ENCODE measurements at regions not wholly inside any gene's neighbourhood (a gene's known extent, or its start where the extent isn't known, plus 50 kb on each side); places are given as distances from the start of the nearest gene placed in this dataset.
"Not testable (repeated sequence)": the region's sequence is repeated elsewhere in the genome, so short reads cannot be mapped to it uniquely, and the experiment has no call there.

- H3K9me3 ChIP-seq (ENCODE audit: control insufficient read depth in 5 of 5, low read length in 5 of 5); H3K9ac ChIP-seq (ENCODE audit: low read length in 5 of 5); H3K36me3 ChIP-seq (ENCODE audit: control insufficient read depth in 5 of 5, insufficient read depth in 5 of 5, low read length in 5 of 5); H3K27ac ChIP-seq (ENCODE audit: low read depth, low read length); H3K27me3 ChIP-seq (ENCODE audit: control insufficient read depth in 5 of 5, insufficient read depth in 4 of 5, low read length in 5 of 5); H3K4me3 ChIP-seq (ENCODE audit: low read depth in 1 of 5, low read length in 5 of 5); H3K4me1 ChIP-seq (ENCODE audit: control insufficient read depth in 5 of 5, insufficient read depth in 5 of 5, low read length in 5 of 5): not testable (repeated sequence)
These were observed 89.5 kb upstream of the PLGLB2 start for GRCh38 chr2:87658357-87658756.

GRCh38 chr2:87658976-87659375 is 88.9 kb upstream of the PLGLB2 start:
- not testable (repeated sequence) for H3K36me3 ChIP-seq (ENCODE audit: control insufficient read depth in 5 of 5, insufficient read depth in 5 of 5, low read length in 5 of 5); H3K4me3 ChIP-seq (ENCODE audit: low read depth in 1 of 5, low read length in 5 of 5); H3K9me3 ChIP-seq (ENCODE audit: control insufficient read depth in 5 of 5, low read length in 5 of 5); H3K27ac ChIP-seq (ENCODE audit: low read depth, low read length); H3K4me1 ChIP-seq (ENCODE audit: control insufficient read depth in 5 of 5, insufficient read depth in 5 of 5, low read length in 5 of 5); H3K9ac ChIP-seq (ENCODE audit: low read length in 5 of 5); H3K27me3 ChIP-seq (ENCODE audit: control insufficient read depth in 5 of 5, insufficient read depth in 4 of 5, low read length in 5 of 5)

DNA sequence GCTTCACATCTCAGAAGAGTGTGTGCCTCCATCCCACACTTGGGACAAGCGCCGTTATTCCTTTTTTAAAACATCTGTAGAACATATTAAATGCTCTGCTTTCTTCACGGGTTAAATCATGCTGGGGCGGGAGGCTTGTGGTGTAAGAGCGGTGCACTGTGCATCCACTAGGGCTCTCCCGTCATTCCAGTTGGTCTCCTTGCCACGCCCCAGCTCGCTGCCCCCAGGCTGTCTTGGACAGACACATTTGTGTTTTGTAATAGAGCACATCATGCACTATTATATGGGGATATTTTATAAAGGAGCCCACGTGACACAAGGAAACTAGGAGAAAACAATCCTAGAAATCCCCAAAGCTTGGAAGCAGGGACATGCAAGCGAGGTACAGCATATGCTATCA is 87.7 kb upstream of the PLGLB2 start:
- H3K4me1 ChIP-seq (ENCODE audit: control insufficient read depth in 5 of 5, insufficient read depth in 5 of 5, low read length in 5 of 5); H3K36me3 ChIP-seq (ENCODE audit: control insufficient read depth in 5 of 5, insufficient read depth in 5 of 5, low read length in 5 of 5); H3K27me3 ChIP-seq (ENCODE audit: control insufficient read depth in 5 of 5, insufficient read depth in 4 of 5, low read length in 5 of 5); H3K9me3 ChIP-seq (ENCODE audit: control insufficient read depth in 5 of 5, low read length in 5 of 5); H3K9ac ChIP-seq (ENCODE audit: low read length in 5 of 5); H3K27ac ChIP-seq (ENCODE audit: low read depth, low read length); H3K4me3 ChIP-seq (ENCODE audit: low read depth in 1 of 5, low read length in 5 of 5): not testable (repeated sequence)

DNA sequence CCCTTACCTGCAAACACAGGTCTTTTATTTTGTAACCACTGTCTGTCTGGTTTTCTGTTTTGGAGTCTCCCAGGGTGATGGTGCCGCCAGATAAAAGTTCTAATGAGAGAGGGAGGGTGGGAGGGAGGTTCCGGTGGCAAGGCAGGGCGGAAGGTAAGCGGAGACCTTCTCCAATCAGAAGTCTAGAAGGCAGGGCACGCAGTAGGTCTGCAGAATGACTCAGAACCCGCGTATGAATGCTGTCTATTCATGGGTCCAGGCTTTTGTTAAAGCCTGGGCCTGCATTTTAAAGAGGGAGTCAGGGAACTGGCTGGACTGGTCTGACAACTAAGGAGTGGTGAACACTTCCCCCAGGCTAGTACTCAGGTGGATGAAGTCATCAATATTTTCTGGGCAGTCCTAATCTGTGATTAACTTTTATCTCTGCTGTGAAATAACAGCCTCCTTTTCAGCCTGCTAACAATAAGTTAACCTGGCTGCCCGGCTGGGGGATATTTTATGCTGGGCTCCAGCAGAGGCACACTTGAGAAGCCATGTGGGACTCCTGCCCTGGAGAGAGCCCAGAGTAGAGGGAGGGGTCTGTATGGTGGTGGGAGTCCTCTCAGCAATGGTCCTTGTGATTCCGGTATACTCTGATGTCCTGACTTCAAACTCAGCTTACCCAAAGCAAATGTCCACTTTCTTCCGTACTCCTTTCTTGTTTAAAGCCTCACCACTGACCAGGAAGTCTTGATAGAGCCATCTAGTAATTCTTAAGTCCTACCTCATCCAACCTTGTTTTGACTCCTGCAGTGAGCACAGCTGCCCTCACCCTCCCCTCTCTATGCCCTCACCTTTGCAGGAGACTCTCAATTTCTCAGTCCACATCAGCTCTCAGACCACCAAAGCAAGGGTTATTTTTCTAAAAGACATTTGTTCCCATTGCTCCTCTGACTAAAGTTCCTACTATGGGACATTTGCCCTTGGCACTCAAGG is 85.3 kb upstream of the PLGLB2 start:
- not testable (repeated sequence) for H3K27ac ChIP-seq (ENCODE audit: low read depth, low read length)

GRCh38 chr2:87663347-87663746 is 84.5 kb upstream of the PLGLB2 start:
- H3K9ac ChIP-seq (ENCODE audit: low read length in 5 of 5); H3K27ac ChIP-seq (ENCODE audit: low read depth, low read length); H3K4me1 ChIP-seq (ENCODE audit: control insufficient read depth in 5 of 5, insufficient read depth in 5 of 5, low read length in 5 of 5); H3K4me3 ChIP-seq (ENCODE audit: low read depth in 1 of 5, low read length in 5 of 5); H3K36me3 ChIP-seq (ENCODE audit: control insufficient read depth in 5 of 5, insufficient read depth in 5 of 5, low read length in 5 of 5); H3K9me3 ChIP-seq (ENCODE audit: control insufficient read depth in 5 of 5, low read length in 5 of 5); H3K27me3 ChIP-seq (ENCODE audit: control insufficient read depth in 5 of 5, insufficient read depth in 4 of 5, low read length in 5 of 5): not testable (repeated sequence)

More for the DNA sequence above, 85.3 kb upstream of the PLGLB2 start:
- not testable (repeated sequence) for H3K27me3 ChIP-seq (ENCODE audit: control insufficient read depth in 5 of 5, insufficient read depth in 4 of 5, low read length in 5 of 5); H3K36me3 ChIP-seq (ENCODE audit: control insufficient read depth in 5 of 5, insufficient read depth in 5 of 5, low read length in 5 of 5); H3K9ac ChIP-seq (ENCODE audit: low read length in 5 of 5); H3K4me1 ChIP-seq (ENCODE audit: control insufficient read depth in 5 of 5, insufficient read depth in 5 of 5, low read length in 5 of 5); H3K9me3 ChIP-seq (ENCODE audit: control insufficient read depth in 5 of 5, low read length in 5 of 5); H3K4me3 ChIP-seq (ENCODE audit: low read depth in 1 of 5, low read length in 5 of 5)

DNA sequence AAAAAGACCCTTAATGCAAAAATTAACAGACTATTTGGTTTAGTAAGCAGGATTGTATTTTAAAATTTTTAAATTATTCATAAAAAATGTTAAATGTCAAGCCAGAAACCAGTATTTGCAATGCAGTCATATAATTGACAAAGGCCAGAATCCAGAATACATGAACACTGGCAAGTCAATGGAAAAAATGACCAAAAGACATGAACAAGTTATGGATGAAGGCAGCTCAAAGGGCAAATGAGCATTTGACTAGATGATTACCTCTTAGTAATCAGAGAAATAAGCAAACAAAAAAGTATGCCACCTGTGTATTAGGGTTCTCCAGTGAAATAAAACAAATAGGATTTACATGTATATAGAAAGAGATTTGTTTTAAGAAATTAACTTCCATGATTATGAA is 80.9 kb upstream of the PLGLB2 start:
- H3K27me3 ChIP-seq (ENCODE audit: control insufficient read depth in 5 of 5, insufficient read depth in 4 of 5, low read length in 5 of 5); H3K36me3 ChIP-seq (ENCODE audit: control insufficient read depth in 5 of 5, insufficient read depth in 5 of 5, low read length in 5 of 5); H3K27ac ChIP-seq (ENCODE audit: low read depth, low read length): not testable (repeated sequence)

GRCh38 chr2:87668361-87668760 is 79.5 kb upstream of the PLGLB2 start:
- not testable (repeated sequence) for H3K27me3 ChIP-seq (ENCODE audit: control insufficient read depth in 5 of 5, insufficient read depth in 4 of 5, low read length in 5 of 5); H3K9me3 ChIP-seq (ENCODE audit: control insufficient read depth in 5 of 5, low read length in 5 of 5); H3K4me1 ChIP-seq (ENCODE audit: control insufficient read depth in 5 of 5, insufficient read depth in 5 of 5, low read length in 5 of 5); H3K4me3 ChIP-seq (ENCODE audit: low read depth in 1 of 5, low read length in 5 of 5); H3K36me3 ChIP-seq (ENCODE audit: control insufficient read depth in 5 of 5, insufficient read depth in 5 of 5, low read length in 5 of 5); H3K9ac ChIP-seq (ENCODE audit: low read length in 5 of 5); H3K27ac ChIP-seq (ENCODE audit: low read depth, low read length)

More for the DNA sequence above, 80.9 kb upstream of the PLGLB2 start:
- H3K9ac ChIP-seq (ENCODE audit: low read length in 5 of 5); H3K9me3 ChIP-seq (ENCODE audit: control insufficient read depth in 5 of 5, low read length in 5 of 5); H3K4me1 ChIP-seq (ENCODE audit: control insufficient read depth in 5 of 5, insufficient read depth in 5 of 5, low read length in 5 of 5); H3K4me3 ChIP-seq (ENCODE audit: low read depth in 1 of 5, low read length in 5 of 5): not testable (repeated sequence)

- not testable (repeated sequence) for H3K4me1 ChIP-seq (ENCODE audit: control insufficient read depth in 5 of 5, insufficient read depth in 5 of 5, low read length in 5 of 5); H3K27ac ChIP-seq (ENCODE audit: low read depth, low read length); H3K4me3 ChIP-seq (ENCODE audit: low read depth in 1 of 5, low read length in 5 of 5); H3K9ac ChIP-seq (ENCODE audit: low read length in 5 of 5); H3K36me3 ChIP-seq (ENCODE audit: control insufficient read depth in 5 of 5, insufficient read depth in 5 of 5, low read length in 5 of 5); H3K9me3 ChIP-seq (ENCODE audit: control insufficient read depth in 5 of 5, low read length in 5 of 5); H3K27me3 ChIP-seq (ENCODE audit: control insufficient read depth in 5 of 5, insufficient read depth in 4 of 5, low read length in 5 of 5)
These were observed 78.2 kb upstream of the PLGLB2 start for GRCh38 chr2:87669633-87670231.

DNA sequence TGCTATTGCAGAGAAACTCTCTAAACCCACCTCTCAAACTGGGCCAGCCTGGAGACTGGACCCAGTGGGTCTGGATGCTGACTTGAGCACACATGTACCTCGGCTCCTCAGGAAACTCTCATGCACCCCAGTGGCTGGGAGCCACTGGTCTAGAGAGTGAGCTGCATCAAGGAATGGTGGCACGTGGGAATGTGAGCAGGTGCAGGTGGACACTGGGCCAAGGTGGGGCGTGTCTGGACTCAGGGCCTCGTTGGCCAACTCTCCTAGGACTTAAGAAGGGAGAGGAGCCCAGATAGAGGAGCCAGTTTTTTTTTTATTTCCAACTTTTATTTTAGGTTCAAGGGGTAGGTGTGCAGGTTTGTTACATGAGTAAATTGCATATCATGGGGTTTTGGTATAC is 75.5 kb upstream of the PLGLB2 start:
- not testable (repeated sequence) for H3K9me3 ChIP-seq (ENCODE audit: control insufficient read depth in 5 of 5, low read length in 5 of 5); H3K4me3 ChIP-seq (ENCODE audit: low read depth in 1 of 5, low read length in 5 of 5); H3K36me3 ChIP-seq (ENCODE audit: control insufficient read depth in 5 of 5, insufficient read depth in 5 of 5, low read length in 5 of 5); H3K9ac ChIP-seq (ENCODE audit: low read length in 5 of 5); H3K4me1 ChIP-seq (ENCODE audit: control insufficient read depth in 5 of 5, insufficient read depth in 5 of 5, low read length in 5 of 5); H3K27me3 ChIP-seq (ENCODE audit: control insufficient read depth in 5 of 5, insufficient read depth in 4 of 5, low read length in 5 of 5); H3K27ac ChIP-seq (ENCODE audit: low read depth, low read length)

GRCh38 chr2:87674729-87675128 is 73.2 kb upstream of the PLGLB2 start:
- not testable (repeated sequence) for H3K9ac ChIP-seq (ENCODE audit: low read length in 5 of 5); H3K27ac ChIP-seq (ENCODE audit: low read depth, low read length); H3K4me3 ChIP-seq (ENCODE audit: low read depth in 1 of 5, low read length in 5 of 5); H3K27me3 ChIP-seq (ENCODE audit: control insufficient read depth in 5 of 5, insufficient read depth in 4 of 5, low read length in 5 of 5); H3K9me3 ChIP-seq (ENCODE audit: control insufficient read depth in 5 of 5, low read length in 5 of 5); H3K4me1 ChIP-seq (ENCODE audit: control insufficient read depth in 5 of 5, insufficient read depth in 5 of 5, low read length in 5 of 5); H3K36me3 ChIP-seq (ENCODE audit: control insufficient read depth in 5 of 5, insufficient read depth in 5 of 5, low read length in 5 of 5)

All from subcutaneous abdominal adipose tissue (tissue), 5 donors.